Astrocyte of the spinal cord (primary cell): ENCODE measurements at regions not wholly inside any gene's neighbourhood (a gene's known extent, or its start where the extent isn't known, plus 50 kb on each side); places are given as distances from the start of the nearest gene placed in this dataset.
A peak's percentile ranks its signal among the peaks of the same experiment; 100 is the strongest.

Experiments
- DNase-seq: peaks from one replicate; pipeline ENCODE4 v3.0.0; 2011; ENCODE audit warnings: low read depth, low spot score
- H3K4me3 ChIP-seq: 2 replicates; pipeline ENCODE4 v1.5.1; 2011; ENCODE audit warnings: low read depth, mild to moderate bottlenecking, low read length, moderate library complexity
- in situ Hi-C: cut with HindIII; loops from 2 replicates; pipeline ENCODE4 v1.10.0; 2017; ENCODE audit warnings: low sequenced_read_pairs
- TF ChIP-seq, protein P1 (sequence below): IDR thresholded peaks from 2 replicates; pipeline ENCODE4 v1.5.1; 2012; ENCODE audit warnings: low read depth, mild to moderate bottlenecking, low read length, inconsistent platforms

DNA sequence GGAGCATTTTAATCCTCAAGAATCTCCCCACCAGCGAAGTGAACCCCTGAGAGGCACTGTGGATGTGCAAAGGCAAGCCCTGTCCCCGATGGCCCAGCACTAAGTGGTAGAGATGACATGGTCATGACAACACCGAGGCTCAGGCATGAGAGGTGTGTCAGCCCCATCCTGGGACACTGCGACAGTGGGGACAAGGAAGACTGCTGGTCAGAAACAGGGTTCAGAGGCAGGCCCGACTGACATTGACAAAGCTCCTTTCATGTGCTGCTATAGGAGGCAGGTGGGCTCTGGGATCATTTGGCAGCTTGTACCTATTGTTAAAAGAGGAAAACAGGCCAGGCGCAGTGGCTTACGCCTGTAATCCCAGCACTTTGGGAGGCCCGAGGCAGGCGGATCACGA is 54.3 kb upstream of the MYEOV start:
- in situ Hi-C loops = no loop called here
- DNase-seq = no peak
- TF ChIP-seq, protein P1, sequence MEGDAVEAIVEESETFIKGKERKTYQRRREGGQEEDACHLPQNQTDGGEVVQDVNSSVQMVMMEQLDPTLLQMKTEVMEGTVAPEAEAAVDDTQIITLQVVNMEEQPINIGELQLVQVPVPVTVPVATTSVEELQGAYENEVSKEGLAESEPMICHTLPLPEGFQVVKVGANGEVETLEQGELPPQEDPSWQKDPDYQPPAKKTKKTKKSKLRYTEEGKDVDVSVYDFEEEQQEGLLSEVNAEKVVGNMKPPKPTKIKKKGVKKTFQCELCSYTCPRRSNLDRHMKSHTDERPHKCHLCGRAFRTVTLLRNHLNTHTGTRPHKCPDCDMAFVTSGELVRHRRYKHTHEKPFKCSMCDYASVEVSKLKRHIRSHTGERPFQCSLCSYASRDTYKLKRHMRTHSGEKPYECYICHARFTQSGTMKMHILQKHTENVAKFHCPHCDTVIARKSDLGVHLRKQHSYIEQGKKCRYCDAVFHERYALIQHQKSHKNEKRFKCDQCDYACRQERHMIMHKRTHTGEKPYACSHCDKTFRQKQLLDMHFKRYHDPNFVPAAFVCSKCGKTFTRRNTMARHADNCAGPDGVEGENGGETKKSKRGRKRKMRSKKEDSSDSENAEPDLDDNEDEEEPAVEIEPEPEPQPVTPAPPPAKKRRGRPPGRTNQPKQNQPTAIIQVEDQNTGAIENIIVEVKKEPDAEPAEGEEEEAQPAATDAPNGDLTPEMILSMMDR = no peak

DNA sequence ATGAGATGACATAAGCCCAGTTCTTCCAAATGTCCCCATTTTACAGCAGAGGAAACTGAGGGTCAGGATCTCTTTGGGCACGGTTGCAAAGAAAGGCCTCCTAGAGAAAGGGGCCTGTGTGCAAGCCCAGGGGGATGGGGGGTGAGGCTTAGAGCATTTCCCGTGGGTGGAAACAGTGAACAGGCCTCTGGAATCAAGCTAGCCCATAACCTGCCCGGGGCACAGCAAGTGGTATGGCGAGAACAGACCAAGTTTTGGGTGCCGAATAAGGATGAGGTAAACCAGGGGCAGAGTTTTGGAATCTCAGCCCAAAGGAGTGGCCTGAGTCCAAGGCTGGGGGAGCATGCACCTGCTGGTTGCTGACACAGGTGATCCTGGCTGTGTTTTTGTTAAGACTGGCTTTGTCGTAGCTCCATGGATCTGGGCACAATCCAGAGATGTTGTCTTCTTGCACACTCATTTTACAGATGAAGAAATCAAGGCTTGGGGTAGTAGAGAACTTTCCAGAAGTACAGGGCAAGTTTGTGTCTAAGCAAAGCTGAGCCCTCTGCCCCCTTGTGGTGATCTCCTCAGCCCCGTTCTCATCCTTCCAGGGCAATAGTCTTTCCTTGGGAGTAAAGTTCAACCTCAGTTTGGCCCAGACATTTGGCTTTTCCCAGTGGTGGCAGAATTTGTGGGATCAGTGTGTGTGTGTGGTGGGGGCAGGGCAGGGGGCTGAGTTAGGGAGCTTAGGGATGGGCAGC is 53.5 kb upstream of the MYEOV start:
- no peak for DNase-seq
- no peak overlapping the region for H3K4me3 ChIP-seq
- in situ Hi-C loops = no loop called here
- TF ChIP-seq, protein P1 = peak; percentile 54

More for the DNA sequence above, 54.3 kb upstream of the MYEOV start:
- H3K4me3 ChIP-seq = no peak overlapping the region

GRCh38 chr11:69241075-69241740 is 52.7 kb upstream of the MYEOV start:
- DNase-seq = no peak
- TF ChIP-seq, protein P1 = no peak
- in situ Hi-C loops = no loop called here
- H3K4me3 ChIP-seq = no peak overlapping the region

GRCh38 chr11:69241844-69242243 is 52.1 kb upstream of the MYEOV start:
- in situ Hi-C loops = no loop called here
- no peak for DNase-seq
- no peak overlapping the region for H3K4me3 ChIP-seq
- TF ChIP-seq, protein P1 = no peak

GRCh38 chr11:69242266-69242920 is 51.6 kb upstream of the MYEOV start:
- no peak overlapping the region for H3K4me3 ChIP-seq
- TF ChIP-seq, protein P1 = no peak
- in situ Hi-C loops = no loop called here
- DNase-seq = no peak

DNA sequence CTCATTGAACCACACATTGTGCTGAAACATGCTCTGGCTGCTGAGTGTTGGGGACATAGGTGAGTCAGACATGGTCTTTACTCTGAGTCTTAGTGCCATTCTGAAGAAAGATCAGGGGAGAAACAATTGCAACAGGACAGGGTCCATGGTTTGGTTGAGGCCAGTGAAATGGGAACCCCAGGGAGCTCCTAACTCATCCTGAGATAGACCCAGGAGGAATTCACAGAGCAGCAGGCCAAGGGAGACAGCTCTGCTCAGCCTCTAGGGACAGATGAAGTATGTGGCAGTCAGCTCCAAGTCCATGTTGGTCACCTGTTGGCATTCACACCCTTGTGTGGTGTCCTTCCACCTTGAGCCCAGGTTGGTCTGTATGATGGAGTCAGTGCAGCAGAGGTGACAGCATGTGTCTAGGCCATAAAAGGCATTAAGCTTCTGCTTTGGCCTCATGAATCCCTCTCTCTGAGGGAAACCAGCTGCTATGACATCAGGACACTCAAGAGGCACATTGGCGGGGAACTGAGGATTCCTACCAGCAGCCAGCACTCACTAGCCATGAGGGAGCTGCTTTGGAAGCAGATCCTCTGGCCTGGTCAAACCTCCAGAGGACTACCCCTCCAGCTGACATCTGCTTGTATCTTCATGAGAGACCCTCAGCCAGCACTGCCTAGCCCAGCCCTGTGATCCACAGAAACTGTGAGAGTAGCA is 50.3 kb upstream of the MYEOV start:
- in situ Hi-C loops = no loop called here
- no peak for DNase-seq
- no peak overlapping the region for H3K4me3 ChIP-seq
- TF ChIP-seq, protein P1 = no peak
